ENCODE measurements at regions not wholly inside any gene's neighbourhood (a gene's known extent, or its start where the extent isn't known, plus 50 kb on each side); places are given as distances from the start of the nearest gene placed in this dataset.

DNA sequence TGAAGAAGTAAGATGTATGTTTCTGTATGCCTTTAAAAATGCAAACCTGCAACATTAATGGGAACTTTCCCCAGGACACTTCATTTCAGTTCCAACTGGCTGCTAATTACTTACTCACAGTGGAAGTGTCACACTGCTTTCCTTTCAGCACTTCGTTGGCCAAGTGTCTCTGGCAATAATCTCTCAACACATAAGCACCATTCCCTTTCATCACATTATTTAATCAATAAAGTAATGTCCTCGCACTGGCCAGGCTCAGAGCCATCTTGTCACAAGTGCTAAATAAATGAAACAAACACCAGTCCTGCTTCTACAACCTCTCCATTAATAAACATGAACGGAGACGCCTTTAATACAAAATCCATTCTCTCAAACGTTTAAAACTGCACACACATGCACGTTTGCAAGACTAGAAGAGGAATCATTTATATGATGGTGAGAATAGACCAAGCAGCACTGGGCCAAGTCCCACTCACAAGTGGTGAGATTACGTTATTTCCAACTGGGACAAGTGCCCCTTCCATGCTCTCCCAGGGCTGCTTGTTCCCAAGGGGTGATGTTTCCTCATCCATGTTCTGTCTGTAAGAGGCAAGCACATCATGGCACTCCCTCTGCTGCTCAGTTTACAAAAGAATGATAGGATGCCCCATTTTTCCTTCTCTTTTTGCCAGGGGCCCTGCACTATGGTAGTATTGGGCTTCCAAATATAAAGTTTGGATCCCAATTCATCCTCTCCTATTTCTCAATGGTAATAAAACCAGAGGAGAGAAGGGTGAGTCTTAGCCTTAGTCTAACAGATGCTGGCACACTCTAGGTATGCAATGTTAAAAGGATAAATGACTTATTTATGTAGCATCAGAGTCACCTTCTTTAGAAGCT lies 56.8 kb upstream of the ETAA1 start:
- no peak for DNase-seq (ENCODE audit: low spot score)

DNA sequence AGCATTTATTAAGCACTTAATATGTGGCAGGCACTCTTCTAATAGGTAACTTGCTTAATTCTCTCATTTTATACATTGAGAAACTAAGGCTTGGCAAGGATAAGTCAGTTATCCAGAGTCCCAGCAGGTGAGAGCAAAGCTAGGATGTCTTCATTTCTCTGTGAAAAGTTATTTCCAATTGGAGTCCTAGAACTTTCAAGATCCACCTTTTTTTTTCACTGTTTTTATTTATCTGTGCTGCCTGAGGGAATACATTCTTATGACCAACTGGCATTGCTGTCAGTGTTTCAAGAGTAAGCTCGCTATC lies 56.2 kb upstream of the ETAA1 start:
- no peak for DNase-seq (ENCODE audit: low spot score)

DNA sequence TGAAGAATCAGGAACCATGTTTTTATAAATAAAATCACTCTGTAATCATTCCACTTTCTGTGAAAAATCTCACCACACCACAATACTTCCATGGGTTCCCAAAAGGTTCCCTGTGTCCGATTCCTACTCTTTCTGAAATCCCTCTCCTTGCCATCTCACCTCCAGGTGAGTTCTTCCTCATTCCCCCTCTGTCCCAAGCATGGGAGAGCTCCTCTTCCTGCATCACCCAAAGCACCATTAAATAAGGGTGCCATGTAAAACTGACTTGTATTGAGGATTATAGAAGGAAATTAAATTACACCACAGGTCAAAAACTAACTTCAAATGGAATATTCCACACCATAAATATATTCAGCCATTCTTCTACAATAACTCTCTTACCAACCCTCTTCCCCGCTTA lies 55.8 kb upstream of the ETAA1 start:
- no peak for DNase-seq (ENCODE audit: low spot score)

DNA sequence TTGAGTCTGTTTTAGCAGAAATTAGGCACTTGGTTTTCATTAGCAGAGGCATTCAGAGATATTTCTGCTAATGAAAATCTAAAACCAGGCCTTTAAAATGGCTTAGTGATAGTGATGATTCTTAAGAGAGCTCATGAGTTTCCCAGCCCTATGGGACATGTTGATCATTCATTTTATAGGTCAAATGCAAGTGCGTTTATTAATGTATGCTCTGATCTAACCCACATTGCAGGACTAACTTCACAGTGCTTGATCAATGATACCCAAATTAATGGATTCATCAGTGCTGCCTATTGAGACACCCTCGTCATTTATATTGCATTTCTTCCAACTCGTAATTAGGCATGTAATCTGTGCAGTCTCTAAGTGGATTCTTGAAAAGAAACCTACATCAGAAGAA lies 54.7 kb upstream of the ETAA1 start:
- DNase-seq (ENCODE audit: low spot score) = no peak

DNA sequence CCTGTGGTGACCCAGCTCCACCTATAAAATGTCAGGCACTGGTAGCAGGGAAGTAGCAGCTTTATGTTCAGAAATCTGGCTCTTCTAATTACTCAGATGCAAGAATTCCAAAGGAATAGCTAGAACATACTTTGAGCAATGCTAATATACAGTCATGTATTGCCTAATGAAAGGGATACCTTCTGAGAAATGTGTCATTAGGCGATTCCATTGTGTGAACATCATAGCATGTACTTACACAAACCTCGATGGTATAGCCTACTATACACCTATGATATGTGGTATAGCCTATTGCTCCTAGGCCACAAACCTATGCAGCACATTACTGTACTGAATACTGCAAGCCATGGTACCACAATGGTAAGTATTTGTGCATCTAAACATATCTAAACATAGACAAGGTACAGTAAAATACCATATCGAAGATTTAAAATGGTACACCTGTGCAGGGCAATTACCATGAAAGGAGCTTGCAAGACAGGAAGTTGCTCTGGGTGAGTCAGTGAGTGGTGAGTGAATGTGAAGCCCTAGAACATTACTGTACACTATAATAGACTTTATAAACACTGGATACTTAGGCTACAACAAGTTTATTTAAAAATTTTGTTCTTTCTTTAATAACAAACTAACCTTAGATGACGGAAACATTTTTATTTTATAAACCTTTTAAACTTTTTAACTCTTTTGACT lies 50.3 kb upstream of the ETAA1 start:
- DNase-seq (ENCODE audit: low spot score) = no peak
